Right lobe of liver (tissue), 4 donors: ENCODE measurements at regions not wholly inside any gene's neighbourhood (a gene's known extent, or its start where the extent isn't known, plus 50 kb on each side); places are given as distances from the start of the nearest gene placed in this dataset.

ENCODE experiments used
- CTCF ChIP-seq, 4 donors: fragments of 200-600 bp in 3 of 4; fragments of 450-650 bp in 1 of 4; IDR thresholded peaks; one replicate each; pipeline versions ENCODE4 v1.5.1 to v1.8.0; 2016 to 2022; ENCODE audit warnings: antibody characterized with exemption in 4 of 4, mild to moderate bottlenecking in 2 of 4
- POLR2A ChIP-seq: fragments of 450-650 bp; IDR thresholded peaks from one replicate; pipeline ENCODE4 v1.6.1; 2017; ENCODE audit warnings: antibody characterized with exemption, mild to moderate bottlenecking
- donor health status: DM: no; HTN: no; CAD: no.
- donor health status: DM: no; HTN: no; CAD: no.
- donor health status: DM: no; HTN: yes; CAD: no.

GRCh38 chr14:40362856-40363255 lies 930.6 kb upstream of the FBXO33 start:
- no peak for TF ChIP-seq CTCF (IDR thresholded peaks at IDR 0.05)
- TF ChIP-seq POLR2A = no peak
